Loucy (cell line): ENCODE measurements at regions not wholly inside any gene's neighbourhood (a gene's known extent, or its start where the extent isn't known, plus 50 kb on each side); places are given as distances from the start of the nearest gene placed in this dataset.

ENCODE experiments used
- H2AFZ ChIP-seq: fragments of 200-600 bp; sonication (generic); 2 replicates; pipeline ENCODE4 v1.6.0; 2016; ENCODE audit warnings: antibody characterized with exemption, mild to moderate bottlenecking, low read length, moderate library complexity
- H3F3A ChIP-seq: fragments of 200-600 bp; 2 replicates; pipeline ENCODE4 v1.6.0; 2016; ENCODE audit warnings: antibody characterized with exemption, low read depth, mild to moderate bottlenecking
- H3K27me3 ChIP-seq: fragments of 200-600 bp; sonication (generic); 2 replicates; pipeline ENCODE4 v1.6.1; 2014; ENCODE audit warnings: low read length, mild to moderate bottlenecking; ENCODE audit not compliant: insufficient read depth, poor library complexity, severe bottlenecking
- H3K36me3 ChIP-seq: fragments of 200-600 bp; sonication (generic); 2 replicates; pipeline ENCODE4 v1.6.1; 2016; ENCODE audit warnings: low read length; ENCODE audit not compliant: insufficient read depth
- H3K4me1 ChIP-seq: fragments of 200-600 bp; sonication (generic); 2 replicates; pipeline ENCODE4 v1.5.1; 2014; ENCODE audit warnings: low read length, mild to moderate bottlenecking; ENCODE audit not compliant: insufficient read depth, poor library complexity, severe bottlenecking
- H3K4me2 ChIP-seq: fragments of 200-600 bp; sonication (generic); 2 replicates; pipeline ENCODE4 v1.6.0; 2014; ENCODE audit warnings: antibody characterized with exemption, low read length, low read depth, mild to moderate bottlenecking; ENCODE audit not compliant: poor library complexity, severe bottlenecking
- H3K4me3 ChIP-seq: fragments of 200-600 bp; sonication (generic); 2 replicates; pipeline ENCODE4 v1.5.1; 2014; ENCODE audit warnings: low read length, mild to moderate bottlenecking, mixed read lengths; ENCODE audit not compliant: poor library complexity, severe bottlenecking
- H3K79me2 ChIP-seq: fragments of 200-600 bp; sonication (generic); 2 replicates; pipeline ENCODE4 v1.6.1; 2014; ENCODE audit warnings: low read length; ENCODE audit not compliant: insufficient read depth
- H3K9ac ChIP-seq: fragments of 200-600 bp; sonication (generic); 2 replicates; pipeline ENCODE4 v1.6.0; 2014; ENCODE audit warnings: mild to moderate bottlenecking, low read depth, low read length, moderate library complexity; ENCODE audit not compliant: poor library complexity, severe bottlenecking
- H3K9me2 ChIP-seq: fragments of 200-600 bp; sonication (generic); replicated peaks from 2 replicates; pipeline ENCODE4 v1.6.1; 2016; ENCODE audit warnings: low read depth, low read length, mixed read lengths
- H3K9me3 ChIP-seq: fragments of 200-600 bp; sonication (generic); 2 replicates; pipeline ENCODE4 v1.6.1; 2014; ENCODE audit warnings: mild to moderate bottlenecking, antibody characterized with exemption, low read length, low read depth; ENCODE audit not compliant: insufficient read depth
- H4K20me1 ChIP-seq: fragments of 200-600 bp; sonication (generic); 2 replicates; pipeline ENCODE4 v1.6.0; 2014; ENCODE audit warnings: antibody characterized with exemption, low read length, mild to moderate bottlenecking; ENCODE audit not compliant: insufficient read depth, poor library complexity, severe bottlenecking
- CTCF ChIP-seq: fragments of 200-600 bp; sonication (generic); conservative IDR thresholded peaks from 2 replicates; pipeline ENCODE4 v1.5.1; 2014; ENCODE audit warnings: mild to moderate bottlenecking, antibody characterized with exemption, low read length
- EZH2phosphoT487 ChIP-seq: fragments of 200-600 bp; IDR thresholded peaks from 2 replicates; pipeline ENCODE4 v1.6.1; 2018; ENCODE audit warnings: antibody characterized with exemption, mild to moderate bottlenecking, moderate library complexity, borderline replicate concordance

GRCh38 chr18:47586418-47587070, 335.1 kb upstream of the SKOR2 start:
- H3K9ac ChIP-seq, result no peak overlapping the region
- no peak overlapping the region for H3K4me3 ChIP-seq
- H3F3A ChIP-seq, result no peaks in the 10 kb centered on the region
- H3K79me2 ChIP-seq, result no peaks in the 10 kb centered on the region
- peaks cover under 1% of the 10 kb centered on the region for H3K4me1 ChIP-seq
- H3K9me2 ChIP-seq, result no peaks in the 10 kb centered on the region
- no peaks in the 10 kb centered on the region for H3K27me3 ChIP-seq
- no peaks in the 10 kb centered on the region for H3K9me3 ChIP-seq
- H3K36me3 ChIP-seq, result no peaks in the 10 kb centered on the region
- no peaks in the 10 kb centered on the region for H4K20me1 ChIP-seq
- TF ChIP-seq CTCF, result no peak
- no peak for TF ChIP-seq EZH2phosphoT487
- no peak overlapping the region for H2AFZ ChIP-seq
- H3K4me2 ChIP-seq, result no peak overlapping the region

GRCh38 chr18:47585914-47586313, 334.5 kb upstream of the SKOR2 start:
- no peaks in the 10 kb centered on the region for H3K4me1 ChIP-seq
- no peaks in the 10 kb centered on the region for H3K9me2 ChIP-seq
- no peaks in the 10 kb centered on the region for H3K27me3 ChIP-seq
- H2AFZ ChIP-seq, result no peak overlapping the region
- H3F3A ChIP-seq, result no peaks in the 10 kb centered on the region
- H3K9ac ChIP-seq, result no peak overlapping the region
- H3K4me2 ChIP-seq, result no peak overlapping the region
- H3K9me3 ChIP-seq, result no peaks in the 10 kb centered on the region
- H3K36me3 ChIP-seq, result no peaks in the 10 kb centered on the region
- no peak overlapping the region for H3K4me3 ChIP-seq
- no peaks in the 10 kb centered on the region for H3K79me2 ChIP-seq
- no peaks in the 10 kb centered on the region for H4K20me1 ChIP-seq
- TF ChIP-seq CTCF (no peak), EZH2phosphoT487 (no peak)

GRCh38 chr18:47585136-47585535, 333.7 kb upstream of the SKOR2 start:
- Histone ChIP-seq H3K27me3 (no peaks in the 10 kb centered on the region), H2AFZ (no peak overlapping the region), H4K20me1 (no peaks in the 10 kb centered on the region), H3K4me2 (no peak overlapping the region), H3K9me2 (no peaks in the 10 kb centered on the region), H3K4me3 (no peak overlapping the region), H3F3A (no peaks in the 10 kb centered on the region), H3K9me3 (no peaks in the 10 kb centered on the region), H3K79me2 (no peaks in the 10 kb centered on the region), H3K4me1 (no peaks in the 10 kb centered on the region), H3K36me3 (no peaks in the 10 kb centered on the region), H3K9ac (no peak overlapping the region)
- TF ChIP-seq CTCF (no peak), EZH2phosphoT487 (no peak)
